Endothelial cell of umbilical vein (primary cell): ENCODE measurements at regions not wholly inside any gene's neighbourhood (a gene's known extent, or its start where the extent isn't known, plus 50 kb on each side); places are given as distances from the start of the nearest gene placed in this dataset.

Source experiments
- POLR2A ChIP-seq: IDR thresholded peaks from 2 replicates; pipeline ENCODE4 v1.6.1; 2012; ENCODE audit warnings: low read depth, mild to moderate bottlenecking, control low read depth, low read length
- POLR2AphosphoS5 ChIP-seq: IDR thresholded peaks from 2 replicates; pipeline ENCODE4 v1.6.1; 2012; ENCODE audit warnings: low read depth, mild to moderate bottlenecking, control low read depth, low read length, moderate library complexity; ENCODE audit not compliant: insufficient read depth
- TF ChIP-seq, protein P1 (sequence below), 2 donors: IDR thresholded peaks; 1 replicate in 1 of 2; 2 replicates in 1 of 2; pipeline ENCODE4 v1.5.1; 2011; ENCODE audit warnings: low read length in 2 of 2, mild to moderate bottlenecking in 2 of 2, moderate library complexity in 2 of 2, control low read depth in 1 of 2, inconsistent platforms in 1 of 2, low read depth in 1 of 2; ENCODE audit not compliant: insufficient read depth in 1 of 2; ENCODE audit errors: extremely low read depth in 1 of 2

DNA sequence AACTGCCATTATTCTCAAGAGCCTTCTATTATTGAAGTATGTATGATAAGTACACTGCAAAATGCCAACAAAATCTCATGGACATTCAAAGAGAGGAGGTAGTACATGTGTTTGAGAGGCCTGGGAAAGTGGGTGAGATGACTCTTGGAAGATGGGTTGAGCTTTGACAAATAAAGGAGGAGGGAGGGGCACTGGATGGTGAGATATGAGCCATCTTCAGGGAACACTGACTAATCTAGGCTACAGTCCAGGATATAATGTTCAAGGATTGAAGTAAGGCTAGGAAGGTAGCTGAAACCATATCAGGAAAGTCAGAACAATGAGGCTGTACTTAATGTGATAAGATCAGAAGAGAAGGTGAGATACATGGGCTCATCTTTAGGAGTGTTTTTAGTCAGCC lies 559.7 kb downstream of the ZEB2 start:
- TF ChIP-seq POLR2AphosphoS5: no peak
- TF ChIP-seq, protein P1, sequence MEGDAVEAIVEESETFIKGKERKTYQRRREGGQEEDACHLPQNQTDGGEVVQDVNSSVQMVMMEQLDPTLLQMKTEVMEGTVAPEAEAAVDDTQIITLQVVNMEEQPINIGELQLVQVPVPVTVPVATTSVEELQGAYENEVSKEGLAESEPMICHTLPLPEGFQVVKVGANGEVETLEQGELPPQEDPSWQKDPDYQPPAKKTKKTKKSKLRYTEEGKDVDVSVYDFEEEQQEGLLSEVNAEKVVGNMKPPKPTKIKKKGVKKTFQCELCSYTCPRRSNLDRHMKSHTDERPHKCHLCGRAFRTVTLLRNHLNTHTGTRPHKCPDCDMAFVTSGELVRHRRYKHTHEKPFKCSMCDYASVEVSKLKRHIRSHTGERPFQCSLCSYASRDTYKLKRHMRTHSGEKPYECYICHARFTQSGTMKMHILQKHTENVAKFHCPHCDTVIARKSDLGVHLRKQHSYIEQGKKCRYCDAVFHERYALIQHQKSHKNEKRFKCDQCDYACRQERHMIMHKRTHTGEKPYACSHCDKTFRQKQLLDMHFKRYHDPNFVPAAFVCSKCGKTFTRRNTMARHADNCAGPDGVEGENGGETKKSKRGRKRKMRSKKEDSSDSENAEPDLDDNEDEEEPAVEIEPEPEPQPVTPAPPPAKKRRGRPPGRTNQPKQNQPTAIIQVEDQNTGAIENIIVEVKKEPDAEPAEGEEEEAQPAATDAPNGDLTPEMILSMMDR (IDR thresholded peaks at IDR 0.05; ENCODE audit: extremely low read depth in 1 of 2, insufficient read depth in 1 of 2, low read depth in 1 of 2, low read length in 2 of 2): no peak
- TF ChIP-seq POLR2A: no peak
